ENCODE measurements at regions not wholly inside any gene's neighbourhood (a gene's known extent, or its start where the extent isn't known, plus 50 kb on each side); places are given as distances from the start of the nearest gene placed in this dataset.

DNA sequence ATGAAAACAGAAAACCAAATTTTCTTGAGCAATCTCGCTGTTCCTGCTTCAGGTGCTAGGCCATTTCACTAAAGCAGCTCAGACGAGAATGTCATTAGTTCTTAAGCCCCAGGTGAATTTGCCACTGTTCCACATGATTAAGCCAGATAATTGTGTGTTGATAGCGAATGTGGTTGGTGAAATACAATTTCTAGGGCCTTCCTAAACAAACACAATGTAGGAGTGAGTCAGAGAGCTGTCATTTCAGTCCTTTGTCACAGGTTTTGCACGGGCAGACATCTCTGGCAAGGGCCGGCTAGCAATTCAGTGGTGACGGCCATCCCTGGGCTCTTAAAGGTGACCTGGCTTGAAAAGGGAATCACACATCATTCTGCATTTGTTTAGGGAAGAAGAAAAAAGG lies 170.7 kb downstream of the TMEM182 start:
- no peak overlapping the region for H2AFZ ChIP-seq
- peaks cover 12% of the 10 kb centered on the region for H3K4me1 ChIP-seq (replicated peaks; ENCODE audit: insufficient read depth)
- DNase-seq, result peak; percentile 45 to 91
- CTCF ChIA-PET, result no interaction called here
- H3K27ac ChIP-seq, result 0 out of 2 replicates have a peak overlapping the region, but pooled peaks have one; percentile 3
- BruUV-seq (replicated peaks), result no TSS peak
- H3K79me2 ChIP-seq (ENCODE audit: low read depth), result no peaks in the 10 kb centered on the region
- H4K20me1 ChIP-seq (ENCODE audit: insufficient read depth), result no peaks in the 10 kb centered on the region
- 0 out of 2 replicates have a peak, but pooled peaks cover 5% of the 10 kb centered on the region for H3F3A ChIP-seq (ENCODE audit: insufficient read depth, low read depth)
- H3K4me2 ChIP-seq, result peak overlapping the region; percentile 50
- H3K27me3 ChIP-seq (ENCODE audit: insufficient read depth, low read depth), result no peaks in the 10 kb centered on the region
- no peak overlapping the region for H3K4me3 ChIP-seq
- H3K36me3 ChIP-seq (ENCODE audit: low read depth), result no peaks in the 10 kb centered on the region
- TF ChIP-seq EZH2 (IDR thresholded peaks at IDR 0.05; ENCODE audit: low read depth), result no peak
- TF ChIP-seq, protein P1, sequence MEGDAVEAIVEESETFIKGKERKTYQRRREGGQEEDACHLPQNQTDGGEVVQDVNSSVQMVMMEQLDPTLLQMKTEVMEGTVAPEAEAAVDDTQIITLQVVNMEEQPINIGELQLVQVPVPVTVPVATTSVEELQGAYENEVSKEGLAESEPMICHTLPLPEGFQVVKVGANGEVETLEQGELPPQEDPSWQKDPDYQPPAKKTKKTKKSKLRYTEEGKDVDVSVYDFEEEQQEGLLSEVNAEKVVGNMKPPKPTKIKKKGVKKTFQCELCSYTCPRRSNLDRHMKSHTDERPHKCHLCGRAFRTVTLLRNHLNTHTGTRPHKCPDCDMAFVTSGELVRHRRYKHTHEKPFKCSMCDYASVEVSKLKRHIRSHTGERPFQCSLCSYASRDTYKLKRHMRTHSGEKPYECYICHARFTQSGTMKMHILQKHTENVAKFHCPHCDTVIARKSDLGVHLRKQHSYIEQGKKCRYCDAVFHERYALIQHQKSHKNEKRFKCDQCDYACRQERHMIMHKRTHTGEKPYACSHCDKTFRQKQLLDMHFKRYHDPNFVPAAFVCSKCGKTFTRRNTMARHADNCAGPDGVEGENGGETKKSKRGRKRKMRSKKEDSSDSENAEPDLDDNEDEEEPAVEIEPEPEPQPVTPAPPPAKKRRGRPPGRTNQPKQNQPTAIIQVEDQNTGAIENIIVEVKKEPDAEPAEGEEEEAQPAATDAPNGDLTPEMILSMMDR (conservative IDR thresholded peaks at IDR 0.05), result no peak
- no peaks in the 10 kb centered on the region for H3K9me2 ChIP-seq (ENCODE audit: insufficient read depth)
- H3K9me3 ChIP-seq (ENCODE audit: insufficient read depth, low read depth), result no peaks in the 10 kb centered on the region; the same call in 1 of the 2 replicates
- POLR2A ChIA-PET (ENCODE audit: unreplicated experiment), result interaction anchor here (0.7 kb wide), 1 partner anchor 558 kb away, joined by 4 read pairs; no protein-coding TSS in a partner anchor
- intact Hi-C loops (cut with micrococcal nuclease; ENCODE audit: unreplicated experiment), result no loop called here

DNA sequence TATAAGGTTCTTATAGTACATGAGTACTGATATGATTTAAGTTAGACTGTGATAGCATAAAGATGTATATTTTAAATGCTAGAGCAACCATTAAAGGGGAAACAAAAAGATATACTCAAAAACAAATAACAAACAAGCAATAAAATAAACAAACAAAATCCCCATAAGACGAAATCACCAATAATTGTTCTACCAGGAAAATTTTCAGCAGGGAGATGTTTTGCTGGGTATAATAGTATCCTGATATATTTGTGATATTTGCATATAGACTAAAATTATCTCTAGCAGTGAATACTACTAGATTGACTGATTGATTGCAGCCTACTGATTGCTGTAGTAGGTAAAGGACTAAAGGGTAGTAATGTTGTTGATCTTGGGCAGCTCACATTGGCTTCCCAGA lies 177.4 kb downstream of the TMEM182 start:
- no peak overlapping the region for H3K4me2 ChIP-seq
- ChIA-PET CTCF (no interaction called here), POLR2A (ENCODE audit: unreplicated experiment) (no interaction called here)
- H2AFZ ChIP-seq, result no peak overlapping the region
- BruUV-seq (replicated peaks), result no TSS peak
- no peaks in the 10 kb centered on the region for H3K27me3 ChIP-seq (ENCODE audit: insufficient read depth, low read depth)
- H3K36me3 ChIP-seq (ENCODE audit: low read depth), result no peaks in the 10 kb centered on the region
- intact Hi-C loops (cut with micrococcal nuclease; ENCODE audit: unreplicated experiment), result no loop called here
- H3K4me1 ChIP-seq (replicated peaks; ENCODE audit: insufficient read depth), result no peaks in the 10 kb centered on the region
- DNase-seq, result no peak
- TF ChIP-seq, protein P1 (conservative IDR thresholded peaks at IDR 0.05), result no peak
- TF ChIP-seq EZH2 (IDR thresholded peaks at IDR 0.05; ENCODE audit: low read depth), result no peak
- no peaks in the 10 kb centered on the region for H3K9me2 ChIP-seq (ENCODE audit: insufficient read depth)
- no peaks in the 10 kb centered on the region for H3K9me3 ChIP-seq (ENCODE audit: insufficient read depth, low read depth)
- no peaks in the 10 kb centered on the region for H3K79me2 ChIP-seq (ENCODE audit: low read depth)
- no peak overlapping the region for H3K27ac ChIP-seq
- no peak overlapping the region for H3K4me3 ChIP-seq
- H3F3A ChIP-seq (ENCODE audit: insufficient read depth, low read depth), result no peaks in the 10 kb centered on the region
- no peaks in the 10 kb centered on the region for H4K20me1 ChIP-seq (ENCODE audit: insufficient read depth)

DNA sequence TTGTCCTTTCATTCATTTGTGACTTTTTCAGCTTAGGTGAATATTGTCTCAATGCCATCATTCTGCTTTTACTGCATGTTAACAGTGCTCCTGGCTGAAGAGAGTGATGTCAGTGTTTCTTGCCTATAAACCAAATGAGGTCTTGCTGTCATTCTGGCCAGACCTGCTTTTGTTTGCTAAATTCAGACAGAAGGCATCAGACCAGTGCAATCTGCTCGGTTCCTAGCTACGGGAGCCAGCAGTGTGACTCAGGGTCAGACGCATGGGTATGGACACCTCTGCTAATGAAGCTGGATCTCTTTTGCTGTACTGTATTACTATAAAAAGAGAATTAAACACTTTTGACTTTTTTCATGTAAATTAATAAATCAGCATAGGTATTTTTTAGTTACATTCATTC lies 178.9 kb downstream of the TMEM182 start:
- no peaks in the 10 kb centered on the region for H3K9me3 ChIP-seq (ENCODE audit: insufficient read depth, low read depth)
- H3K4me3 ChIP-seq, result no peak overlapping the region
- POLR2A ChIA-PET (ENCODE audit: unreplicated experiment), result interaction anchor here (0.7 kb wide), 1 partner anchor 50 kb away, joined by 3 read pairs; no protein-coding TSS in a partner anchor
- H3F3A ChIP-seq (ENCODE audit: insufficient read depth, low read depth), result no peaks in the 10 kb centered on the region
- DNase-seq, result no peak
- H3K27ac ChIP-seq, result no peak overlapping the region
- no peaks in the 10 kb centered on the region for H4K20me1 ChIP-seq (ENCODE audit: insufficient read depth)
- CTCF ChIA-PET, result no interaction called here
- TF ChIP-seq EZH2 (IDR thresholded peaks at IDR 0.05; ENCODE audit: low read depth), result no peak
- TF ChIP-seq, protein P1 (conservative IDR thresholded peaks at IDR 0.05), result no peak
- H2AFZ ChIP-seq, result no peak overlapping the region
- H3K27me3 ChIP-seq (ENCODE audit: insufficient read depth, low read depth), result no peaks in the 10 kb centered on the region
- no peaks in the 10 kb centered on the region for H3K36me3 ChIP-seq (ENCODE audit: low read depth)
- no TSS peak for BruUV-seq (replicated peaks)
- no peak overlapping the region for H3K4me2 ChIP-seq
- no peaks in the 10 kb centered on the region for H3K9me2 ChIP-seq (ENCODE audit: insufficient read depth)
- intact Hi-C loops (cut with micrococcal nuclease; ENCODE audit: unreplicated experiment), result no loop called here
- no peaks in the 10 kb centered on the region for H3K79me2 ChIP-seq (ENCODE audit: low read depth)
- no peaks in the 10 kb centered on the region for H3K4me1 ChIP-seq (replicated peaks; ENCODE audit: insufficient read depth)
